Pulmonary artery endothelial cell (primary cell): ENCODE measurements at regions not wholly inside any gene's neighbourhood (a gene's known extent, or its start where the extent isn't known, plus 50 kb on each side); places are given as distances from the start of the nearest gene placed in this dataset.
"Not testable (repeated sequence)": the region's sequence is repeated elsewhere in the genome, so short reads cannot be mapped to it uniquely, and the experiment has no call there.

ENCODE experiments used
- DNase-seq: peaks from one replicate; pipeline ENCODE4 v3.0.0-alpha.2; 2011; ENCODE audit warnings: low read depth, low spot score

DNA sequence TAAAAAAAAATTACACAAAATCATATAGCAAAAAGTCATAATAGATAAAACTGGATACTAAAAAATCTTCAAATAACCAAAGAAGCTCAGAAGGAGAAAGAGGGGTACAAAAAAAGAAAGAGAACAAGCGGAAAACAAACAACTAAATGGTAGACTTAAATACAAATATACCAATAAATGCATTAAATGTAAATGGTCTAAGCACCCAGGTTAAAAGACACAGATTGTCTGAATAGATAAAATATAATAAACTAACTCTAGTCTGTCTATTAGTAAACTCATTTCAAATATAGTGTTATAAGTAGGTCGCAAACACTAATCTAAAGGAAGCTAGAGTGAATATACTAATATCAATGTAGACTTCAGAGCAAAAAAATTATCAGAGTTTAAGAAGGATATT is 357.4 kb downstream of the METTL4 start:
- DNase-seq = no peak

DNA sequence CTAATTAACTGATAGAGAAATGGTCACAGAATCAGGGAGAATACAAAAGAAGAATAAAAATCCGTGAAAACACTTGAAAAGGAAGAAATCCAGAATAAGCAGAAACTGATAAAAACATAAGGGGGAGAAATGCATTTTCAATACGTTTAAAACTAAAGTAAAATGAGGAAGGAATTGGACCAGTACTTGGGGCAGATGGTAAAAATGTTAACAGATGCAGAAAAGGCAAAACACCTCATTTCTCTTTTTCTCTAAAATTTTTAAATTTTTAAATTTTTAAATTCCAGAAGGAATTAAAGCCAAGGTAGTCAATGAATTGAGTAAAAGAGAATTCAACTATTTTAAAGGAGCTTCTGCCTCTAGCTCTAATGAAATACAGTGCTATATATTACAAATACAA is 353.9 kb downstream of the METTL4 start:
- no peak for DNase-seq

DNA sequence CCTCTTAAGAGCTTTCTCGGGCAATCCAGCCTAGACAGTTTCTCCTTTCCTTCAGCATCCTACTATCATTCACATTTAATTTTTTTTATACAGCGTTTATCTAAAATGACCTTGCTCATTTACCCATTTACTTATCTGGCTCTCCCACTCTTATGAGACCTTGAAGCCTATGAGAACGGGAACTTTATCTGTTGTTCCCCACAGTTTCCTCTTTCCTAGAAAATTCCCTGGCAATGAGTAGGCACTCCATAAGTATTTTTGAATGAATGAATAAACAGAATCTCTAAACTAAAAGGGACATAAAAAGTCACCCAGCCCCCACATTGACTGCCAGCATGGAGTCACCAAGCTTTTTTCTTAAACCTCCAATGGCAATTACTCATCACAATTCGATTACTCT is 353.2 kb downstream of the METTL4 start:
- DNase-seq = no peak

DNA sequence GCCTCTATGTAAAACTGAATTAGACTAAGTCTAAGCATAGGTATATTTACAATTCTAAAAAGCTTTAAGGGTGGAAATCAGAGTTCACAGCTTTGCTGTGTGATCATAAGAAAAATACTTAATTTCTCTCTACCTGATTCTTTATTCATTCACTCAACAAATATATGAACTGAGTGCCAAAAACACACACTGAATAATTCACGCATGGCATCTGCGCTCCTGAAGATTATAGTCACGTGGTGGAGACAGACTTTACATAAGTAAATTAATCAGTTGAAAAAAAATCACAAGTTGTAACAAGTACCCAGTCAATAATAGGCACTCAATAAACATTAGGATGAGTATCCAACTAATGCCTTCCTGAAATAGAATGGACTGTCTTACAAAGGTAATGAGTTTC is 351.6 kb downstream of the METTL4 start:
- DNase-seq = no peak

DNA sequence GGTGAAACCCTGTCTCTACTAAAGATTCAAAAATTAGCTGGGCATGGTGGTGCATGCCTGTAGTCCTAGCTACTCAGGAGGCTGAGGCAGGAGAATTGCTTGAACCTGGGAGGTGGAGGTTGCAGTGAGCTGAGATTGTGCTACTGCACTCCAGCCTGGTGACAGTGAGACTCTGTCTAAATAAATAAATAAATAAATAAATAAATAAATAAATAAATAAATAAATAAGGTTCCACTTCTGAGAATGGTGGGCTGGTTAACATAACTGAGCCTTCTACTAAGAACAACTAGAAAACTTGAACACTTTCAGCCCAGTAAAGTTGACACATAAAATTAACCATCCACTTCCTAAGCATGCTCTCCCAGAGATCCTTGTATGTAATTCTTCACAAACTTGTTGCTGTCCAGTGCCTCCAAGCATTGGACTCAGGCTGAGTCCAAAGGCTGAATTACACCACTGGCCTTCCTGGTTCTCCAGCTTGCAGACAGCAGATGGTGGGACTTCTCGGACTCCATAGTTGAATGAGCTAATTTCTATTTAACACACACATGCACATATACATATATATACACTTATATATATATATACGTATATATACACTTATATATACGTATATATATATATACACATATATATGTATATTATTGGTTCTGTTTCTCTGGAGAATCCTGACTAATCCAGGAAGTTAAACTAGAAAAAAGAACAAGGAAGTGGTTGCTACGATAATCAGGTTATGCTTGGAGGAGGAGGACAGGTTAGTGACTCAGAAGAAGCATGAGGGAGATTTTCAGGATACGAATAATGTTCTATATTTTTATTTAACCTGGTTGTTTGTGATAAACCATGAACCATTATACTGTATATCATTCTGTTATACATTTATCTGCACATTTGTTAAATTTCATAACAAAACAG is 348.8 kb downstream of the METTL4 start:
- no peak for DNase-seq

DNA sequence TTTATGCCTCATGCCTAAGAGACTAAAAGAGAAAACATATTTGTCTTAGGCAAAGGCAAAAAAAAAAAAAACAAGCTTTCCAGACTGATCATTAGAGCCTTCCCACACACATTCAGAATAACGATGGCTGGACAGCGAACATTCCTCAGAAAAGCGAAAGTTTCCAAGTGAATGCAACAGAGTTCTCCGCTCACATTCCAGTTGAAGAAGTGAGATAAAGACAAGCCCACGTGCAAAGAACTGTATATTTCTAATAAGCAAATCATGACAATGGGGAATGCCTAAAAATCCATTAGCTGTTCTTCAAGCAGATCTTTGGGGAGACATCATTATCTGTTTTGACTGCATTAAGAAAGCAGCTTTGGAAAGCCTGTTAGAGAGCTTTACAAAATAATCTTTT is 347.9 kb downstream of the METTL4 start:
- no peak for DNase-seq

DNA sequence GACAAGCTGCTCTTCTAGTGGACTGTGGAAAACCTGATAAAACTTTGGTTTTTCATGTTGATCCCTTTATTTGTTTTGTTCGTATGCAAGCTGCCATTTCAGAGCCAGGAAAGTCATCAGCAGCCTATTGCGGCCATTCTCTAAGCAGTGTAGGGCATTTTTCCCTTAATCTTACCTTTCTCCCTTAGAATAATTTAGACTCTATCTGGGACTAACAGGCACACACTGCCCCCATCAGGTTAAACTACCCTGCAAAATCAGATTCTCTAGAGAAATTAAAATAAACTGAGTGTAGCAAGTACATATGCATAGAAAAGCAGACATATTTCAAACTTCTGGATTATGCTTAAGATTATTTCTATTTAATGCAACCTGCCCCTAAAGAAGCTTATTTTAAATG is 347.5 kb downstream of the METTL4 start:
- no peak for DNase-seq

DNA sequence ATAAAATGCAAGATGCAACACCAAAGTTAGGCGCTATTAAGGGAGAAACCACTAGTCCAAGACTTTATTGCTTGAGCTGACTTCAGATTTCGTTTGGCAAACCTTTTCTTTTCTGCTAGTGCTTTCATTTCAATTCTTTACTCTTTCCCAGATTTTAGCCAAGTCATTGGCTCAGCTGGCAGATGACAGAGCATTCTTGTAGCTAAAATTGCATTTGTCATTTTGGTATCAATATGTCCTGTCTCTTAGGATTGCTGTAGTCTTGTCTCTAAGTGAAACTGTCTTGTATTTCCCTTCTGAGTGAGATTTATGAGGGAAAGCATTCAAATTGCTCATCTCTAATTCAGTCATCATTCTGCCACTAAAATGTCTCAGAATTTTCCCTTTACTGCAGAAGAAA is 335.1 kb downstream of the METTL4 start:
- no peak for DNase-seq

DNA sequence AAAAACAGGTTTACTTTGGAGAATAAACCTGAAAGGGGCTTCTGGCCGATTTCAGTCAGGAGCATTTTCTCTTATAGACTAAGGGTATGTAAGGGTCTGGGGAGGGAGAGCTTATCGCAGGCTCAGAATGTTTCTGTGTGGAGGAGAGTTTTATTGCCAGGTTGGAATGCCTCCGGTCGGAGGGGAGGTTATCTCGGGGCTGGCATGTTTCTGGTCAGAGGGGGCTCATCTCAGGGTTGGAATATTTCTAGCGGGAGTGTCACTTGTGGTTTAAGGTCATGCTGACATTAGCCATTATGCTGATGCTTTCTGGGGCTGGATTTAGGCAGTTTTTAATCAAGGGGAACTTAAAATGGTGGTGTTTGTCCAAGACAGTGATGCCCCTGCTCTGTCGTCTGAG is 333.6 kb downstream of the METTL4 start:
- DNase-seq = no peak

DNA sequence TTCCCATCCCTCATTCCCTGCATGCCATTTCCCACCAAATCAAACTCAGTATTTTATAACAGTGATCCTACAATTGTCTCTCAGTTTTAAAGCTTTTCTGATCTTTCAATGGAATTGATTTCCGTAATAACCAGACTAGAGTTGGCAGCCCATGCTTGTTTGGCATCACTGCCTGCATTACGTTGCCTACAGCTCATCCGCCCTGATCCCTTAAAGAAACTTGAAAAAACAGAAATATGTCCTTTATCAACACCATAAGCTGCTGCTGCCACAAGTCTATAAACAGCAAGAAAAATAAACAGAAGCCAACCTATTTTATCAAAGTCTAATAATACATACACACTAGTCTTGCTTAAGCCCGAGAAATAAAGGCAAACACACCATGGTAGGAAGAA is 331.0 kb downstream of the METTL4 start:
- no peak for DNase-seq

DNA sequence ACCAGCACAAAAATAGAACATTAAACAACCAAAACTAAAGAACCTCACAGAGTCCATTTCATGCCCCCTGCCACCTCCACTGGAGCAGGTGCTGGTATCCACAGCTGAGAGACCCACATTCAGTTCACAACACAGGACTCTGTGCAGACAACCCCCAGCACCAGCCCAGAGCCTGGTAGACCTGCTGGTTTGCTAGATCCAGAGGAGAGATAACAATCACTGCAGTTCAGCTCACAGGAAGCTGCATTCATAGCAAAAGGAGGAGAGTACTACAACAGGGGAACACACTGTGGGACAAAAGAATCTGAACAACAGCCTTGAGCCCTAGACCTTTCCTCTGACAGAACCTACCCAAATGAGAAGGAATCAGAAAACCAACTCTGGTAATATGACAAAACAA is 326.7 kb downstream of the METTL4 start:
- DNase-seq = no peak

DNA sequence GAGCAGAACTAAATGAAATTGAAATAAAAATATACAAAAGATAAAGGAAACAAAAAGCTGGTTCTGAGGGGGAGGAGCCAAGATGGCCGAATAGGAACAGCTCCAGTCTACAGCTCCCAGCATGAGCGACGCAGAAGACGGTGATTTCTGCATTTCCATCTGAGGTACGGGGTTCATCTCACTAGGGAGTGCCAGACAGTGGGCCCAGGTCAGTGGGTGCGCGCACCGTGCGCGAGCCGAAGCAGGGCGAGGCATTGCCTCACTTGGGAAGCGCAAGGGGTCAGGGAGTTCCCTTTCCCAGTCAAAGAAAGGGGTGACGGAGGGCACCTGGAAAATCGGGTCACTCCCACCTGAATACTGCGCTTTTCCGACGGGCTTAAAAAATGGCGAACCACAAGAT is 324.2 kb downstream of the METTL4 start:
- not testable (repeated sequence) for DNase-seq

DNA sequence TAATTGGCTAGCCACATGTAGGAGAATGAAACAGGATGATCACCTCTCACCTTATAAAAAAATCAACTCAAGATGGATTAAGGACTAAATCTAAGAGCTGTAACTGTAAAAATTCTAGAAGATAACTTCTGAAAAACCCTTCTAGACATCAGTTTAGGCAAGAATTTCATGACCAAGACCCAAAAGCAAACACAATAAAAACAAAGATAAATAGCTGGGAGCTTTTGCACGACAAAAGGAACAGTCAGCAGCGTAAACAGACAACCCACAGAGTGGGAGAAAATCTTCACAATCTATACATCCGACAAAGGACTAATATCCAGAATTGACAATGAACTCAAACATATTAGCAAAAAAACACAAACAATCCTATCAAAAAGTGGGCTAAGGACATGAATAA is 316.3 kb downstream of the METTL4 start:
- no peak for DNase-seq

DNA sequence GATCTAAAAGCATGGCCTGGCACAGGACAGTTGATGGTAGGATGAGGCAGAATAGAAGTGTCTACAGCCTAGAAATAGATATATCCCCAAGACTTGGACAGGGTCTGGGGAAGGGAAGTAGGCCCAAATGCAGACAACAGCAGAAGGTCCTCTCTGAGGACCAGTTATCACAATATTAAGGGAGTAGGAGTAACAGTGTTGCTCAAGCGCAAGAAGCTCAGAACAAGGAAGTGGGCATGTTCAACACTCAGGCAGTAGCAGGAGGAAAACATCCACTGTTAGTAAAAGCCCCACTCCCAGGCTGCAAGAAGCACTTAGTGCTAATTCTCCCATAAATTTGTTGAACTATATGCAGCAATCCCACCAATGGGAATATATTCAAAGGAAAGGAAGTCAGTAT is 314.7 kb downstream of the METTL4 start:
- DNase-seq = no peak

DNA sequence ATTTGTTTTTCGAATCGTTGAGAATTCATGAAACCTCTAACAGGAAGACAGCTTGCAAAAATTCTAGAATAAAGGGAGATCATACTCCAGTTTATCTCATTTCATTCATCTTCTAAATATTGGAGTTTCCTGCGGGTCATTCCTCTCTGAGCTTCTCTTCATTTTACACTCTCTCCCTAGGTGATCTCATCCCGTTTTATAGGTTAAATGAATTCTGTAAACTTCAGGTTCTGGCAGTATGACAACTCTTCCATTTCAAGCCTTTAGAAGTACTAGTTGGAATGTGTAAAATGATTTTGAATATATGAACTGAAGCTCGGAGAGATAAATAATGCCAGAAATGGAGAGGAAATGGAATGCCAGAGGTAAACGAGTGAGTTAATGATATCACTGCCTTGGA is 312.4 kb downstream of the METTL4 start:
- no peak for DNase-seq

DNA sequence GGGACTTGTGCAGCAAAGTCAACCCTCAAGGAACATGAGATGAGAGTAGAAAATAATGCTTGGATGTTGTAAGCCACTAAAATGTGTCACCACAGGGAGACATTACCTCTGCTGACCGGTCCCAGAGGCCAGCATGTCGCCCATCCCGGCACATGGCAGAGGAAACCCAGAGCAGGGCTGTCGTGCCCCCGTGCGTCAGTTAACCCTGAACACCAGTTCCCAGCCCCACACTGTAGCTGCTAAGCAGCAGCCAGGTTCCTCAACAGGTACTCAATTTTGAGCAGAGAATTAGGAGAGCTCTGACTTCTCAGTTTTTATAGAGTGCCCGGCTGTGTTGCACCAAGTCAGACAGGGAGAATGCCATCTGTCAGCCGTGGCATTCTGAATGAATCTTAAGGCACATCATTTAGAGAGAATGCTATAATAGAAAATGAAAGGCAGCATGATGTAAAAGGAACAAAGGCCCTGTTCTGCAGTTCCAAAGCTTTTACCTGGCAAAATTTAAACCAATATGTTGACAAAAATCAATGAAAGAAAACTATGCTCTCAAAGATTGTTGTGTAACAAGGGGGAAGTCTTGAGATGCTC is 307.9 kb downstream of the METTL4 start:
- no peak for DNase-seq

DNA sequence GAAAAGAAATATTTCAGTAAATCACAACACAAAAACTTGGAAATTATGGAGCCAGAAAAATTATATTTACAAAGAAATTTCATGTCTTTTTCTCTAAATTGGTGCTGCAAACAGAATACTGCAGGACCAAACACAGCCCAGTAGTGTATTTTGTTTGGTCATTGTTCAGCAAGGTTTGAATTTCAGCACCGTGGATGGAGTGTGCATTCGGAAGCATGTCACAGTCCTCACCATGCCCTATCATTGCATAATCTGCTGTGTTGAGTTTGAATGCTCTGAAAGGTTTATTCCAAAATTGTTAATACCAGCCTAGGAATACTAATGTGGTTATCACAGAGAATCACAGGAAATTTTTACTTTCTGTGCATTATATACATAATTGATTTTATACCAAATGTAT is 296.7 kb downstream of the METTL4 start:
- DNase-seq = no peak

DNA sequence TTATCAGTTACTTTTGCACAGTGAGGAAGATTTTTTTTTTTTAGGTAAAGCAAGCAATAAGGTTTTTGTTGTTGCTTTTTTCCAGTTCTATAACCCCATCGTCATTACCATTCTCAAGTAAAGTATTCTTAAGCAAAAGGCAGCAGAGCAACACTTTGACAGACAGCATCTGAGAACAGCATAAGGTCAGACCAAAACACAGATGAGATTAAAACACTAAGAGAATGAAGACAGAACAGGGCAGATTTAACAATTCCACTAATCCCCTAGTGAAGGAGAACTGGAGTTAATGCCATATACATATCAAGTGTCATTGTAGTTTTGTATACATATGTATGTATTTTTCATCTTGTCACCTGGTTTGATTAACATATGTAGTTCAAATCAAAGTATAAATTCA is 290.2 kb downstream of the METTL4 start:
- no peak for DNase-seq

DNA sequence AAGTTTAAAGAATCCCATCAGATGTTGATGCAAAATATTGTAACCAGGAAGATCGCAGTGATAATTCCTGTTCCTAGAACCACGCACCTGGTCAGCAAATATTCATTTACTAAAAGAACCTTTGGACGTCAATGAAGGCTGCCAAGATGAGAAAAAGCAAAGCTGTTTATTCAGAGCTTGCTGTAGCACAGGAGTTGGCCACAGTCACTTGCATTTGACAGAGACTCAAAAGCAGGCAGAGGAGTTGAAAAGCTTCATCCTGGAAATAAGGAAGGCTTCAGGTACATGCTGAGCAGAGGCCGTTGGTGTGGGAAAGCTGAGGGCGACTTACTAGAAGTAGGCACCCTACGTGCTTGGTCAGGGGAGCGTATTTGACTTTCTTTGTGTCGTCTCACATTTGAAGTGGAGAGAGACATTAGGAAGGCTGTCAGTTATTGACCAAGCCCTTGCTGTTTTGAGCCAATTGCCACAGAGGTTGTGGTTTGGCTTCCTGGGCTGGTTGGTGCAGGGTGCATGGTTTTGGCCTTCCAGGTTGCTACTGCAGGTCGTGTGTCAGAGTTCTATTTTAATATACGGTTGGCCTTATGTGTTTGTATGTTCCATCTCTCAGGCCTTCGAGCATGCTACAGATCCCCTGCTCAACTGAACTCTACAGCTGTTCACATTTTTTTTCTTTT is 289.6 kb downstream of the METTL4 start:
- no peak for DNase-seq

DNA sequence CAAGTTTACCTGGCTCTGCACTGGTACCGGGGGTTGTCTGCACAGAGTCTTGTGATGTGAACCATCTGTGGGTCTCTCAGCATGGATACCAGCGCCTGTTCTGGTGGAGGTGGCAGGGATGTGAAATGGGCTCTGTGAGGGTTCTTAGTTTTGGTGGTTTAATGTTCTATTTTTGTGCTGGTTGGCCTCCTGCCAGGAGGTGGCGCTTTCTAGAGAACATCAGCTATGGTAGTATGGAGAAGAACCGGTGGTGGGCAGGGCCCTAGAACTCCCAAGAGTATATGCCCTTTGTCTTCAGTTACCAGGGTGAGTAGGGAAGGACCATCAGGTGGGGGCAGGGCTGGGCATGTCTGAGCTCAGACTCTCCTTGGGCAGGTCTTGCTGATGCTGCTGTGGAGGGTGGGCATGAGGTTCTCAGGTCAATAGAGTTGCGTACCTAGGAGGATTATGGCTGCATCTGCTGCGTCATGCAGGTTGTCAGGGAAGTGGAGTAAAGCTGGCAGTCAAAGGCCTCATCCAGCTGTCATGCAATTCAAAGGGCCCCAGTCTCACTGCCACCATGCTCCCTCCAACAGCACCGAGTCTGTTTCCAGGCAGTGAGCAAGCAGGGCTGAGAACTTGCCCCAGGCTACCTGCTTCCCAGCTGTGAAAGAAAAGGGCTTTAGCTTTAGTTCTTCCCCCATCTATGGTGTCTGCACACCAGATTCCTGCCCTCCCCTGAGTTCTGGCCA is 278.0 kb downstream of the METTL4 start:
- no peak for DNase-seq

DNA sequence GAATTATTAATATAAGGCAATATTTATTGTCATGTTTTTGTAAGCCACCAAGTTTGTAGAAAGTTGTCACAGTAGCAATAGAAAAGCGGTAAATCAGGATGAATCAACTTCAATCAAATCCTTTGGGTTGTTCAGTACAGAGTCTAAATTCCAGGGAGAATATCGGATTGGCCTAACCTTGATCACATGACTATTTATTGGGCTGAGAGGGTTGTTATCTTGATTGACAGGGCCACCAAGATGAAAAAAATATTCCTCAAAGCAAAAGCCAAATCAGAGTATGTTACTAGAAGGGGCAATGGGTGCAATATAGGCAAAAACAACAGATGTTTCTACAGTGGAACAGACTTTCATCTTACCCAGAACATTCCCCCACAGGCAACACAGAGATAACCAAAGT is 270.0 kb downstream of the METTL4 start:
- no peak for DNase-seq

DNA sequence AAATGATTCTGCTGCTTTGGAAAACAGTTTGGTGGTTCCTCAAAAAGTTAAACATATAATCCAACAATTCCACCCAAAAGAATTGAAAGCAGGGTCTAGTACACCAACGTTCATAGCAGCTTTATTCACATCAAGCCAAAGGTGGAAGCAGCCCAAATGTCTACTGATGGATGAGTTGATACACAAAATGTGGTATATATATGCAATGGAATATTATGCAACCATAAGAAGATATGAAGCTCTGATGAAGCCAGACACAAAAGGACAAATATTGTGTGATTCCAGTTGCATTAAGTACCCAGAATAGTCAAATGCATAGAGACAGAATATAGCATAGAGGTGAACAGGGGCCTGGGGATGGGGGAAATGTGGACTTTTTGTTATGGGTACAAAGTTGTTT is 269.3 kb downstream of the METTL4 start:
- DNase-seq = no peak
